Frontal cortex (tissue), 3 donors: ENCODE measurements at regions not wholly inside any gene's neighbourhood (a gene's known extent, or its start where the extent isn't known, plus 50 kb on each side); places are given as distances from the start of the nearest gene placed in this dataset.

Source experiments
- DNase-seq, 2 donors: peaks; one replicate each; pipeline ENCODE4 v3.0.0; 2012; ENCODE audit warnings: low spot score in 2 of 2
- FAIRE-seq: peaks from 2 replicates; lab custom pipeline; 2012; peaks lifted over from hg19 to GRCh38; lab: Jason Lieb, UNC
- donor health status: control.
- donor health status: control.
- donor health status: control.

DNA sequence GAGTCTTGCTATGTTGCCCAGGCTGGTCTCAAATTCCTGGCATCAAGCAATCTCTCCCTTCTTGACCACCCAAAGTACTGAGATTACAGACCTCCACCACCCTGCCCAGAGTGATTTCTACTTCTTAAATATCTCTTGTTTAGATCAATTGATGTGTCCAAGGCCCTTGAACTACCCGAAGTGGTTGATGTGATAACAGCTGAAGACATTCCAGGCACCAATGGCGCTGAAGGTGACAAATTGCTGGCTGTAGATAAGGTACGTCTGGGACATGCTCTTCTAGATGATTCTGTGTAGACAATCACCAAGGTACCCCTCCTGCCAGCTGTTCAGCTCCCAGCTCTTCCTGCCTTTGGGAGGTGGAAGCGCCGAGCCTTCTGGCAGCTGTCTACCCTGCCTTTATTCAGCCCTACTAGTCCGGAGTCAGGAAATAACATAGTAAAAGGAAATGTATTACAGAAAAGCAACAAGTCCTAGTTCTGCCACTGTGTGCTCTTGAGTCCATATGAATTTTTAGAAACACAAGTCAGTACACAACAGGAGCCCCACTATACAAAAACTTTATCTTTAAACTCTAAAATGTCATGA, 61.3 kb upstream of the BZW1 start:
- no peak for DNase-seq
- no peak for FAIRE-seq

GRCh38 chr2:200751786-200752185, 59.9 kb upstream of the BZW1 start:
- DNase-seq, result no peak
- no peak for FAIRE-seq

GRCh38 chr2:200752332-200752731, 59.4 kb upstream of the BZW1 start:
- DNase-seq, result no peak

DNA sequence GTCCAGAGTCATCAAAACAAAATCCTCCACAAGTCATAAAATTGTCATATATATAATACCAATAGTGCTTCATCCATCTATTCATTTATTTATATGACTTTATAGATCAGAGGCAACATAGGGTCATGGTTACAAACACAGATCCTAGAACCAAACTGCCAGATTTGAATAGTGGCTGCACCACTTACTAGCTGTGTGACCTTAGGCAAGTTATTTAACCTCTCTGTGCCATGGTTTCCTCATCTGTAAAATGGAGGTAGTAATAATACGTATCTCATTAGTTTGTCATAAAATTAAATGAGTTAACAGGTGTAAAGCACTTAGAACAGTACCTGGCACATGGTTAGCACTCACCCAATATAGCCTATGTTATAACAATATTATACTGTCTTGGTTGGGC, 58.9 kb upstream of the BZW1 start:
- DNase-seq (no peak), FAIRE-seq (no peak)

More at GRCh38 chr2:200752332-200752731, 59.4 kb upstream of the BZW1 start:
- no peak for FAIRE-seq

DNA sequence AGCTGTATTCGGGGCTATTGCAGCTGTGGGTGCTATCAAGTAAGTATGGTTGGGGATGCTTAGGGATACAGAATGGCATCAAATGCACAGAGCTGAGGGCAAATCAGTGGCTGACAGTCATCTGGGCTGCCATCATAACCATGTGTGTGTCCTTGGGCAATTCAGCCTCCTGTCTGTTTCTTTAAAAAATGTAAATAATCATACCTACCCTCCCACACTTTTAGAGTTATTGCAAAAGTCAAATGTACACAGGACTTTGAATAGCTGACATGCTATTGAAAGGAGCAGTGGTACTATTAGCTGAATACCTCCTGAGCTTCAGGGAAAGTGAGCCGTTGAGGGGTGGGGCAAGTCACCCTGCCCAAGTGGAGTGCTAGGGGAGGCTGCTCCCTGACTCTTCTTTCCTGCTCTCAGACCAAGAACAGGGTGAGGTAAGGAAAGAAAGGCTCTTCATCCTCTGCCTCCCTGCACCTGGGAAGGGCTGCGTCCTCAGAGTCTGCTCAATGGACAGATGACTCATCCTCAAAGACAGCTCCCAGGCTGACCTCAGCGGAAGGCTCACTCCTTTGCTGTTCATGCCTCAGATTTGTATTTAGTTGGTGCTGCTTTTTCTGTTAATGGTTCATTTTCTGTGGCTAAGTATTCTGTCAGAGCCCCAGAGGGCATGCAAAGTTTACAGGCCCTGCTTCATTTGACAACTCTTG, 54.9 kb upstream of the BZW1 start:
- no peak for FAIRE-seq

DNA sequence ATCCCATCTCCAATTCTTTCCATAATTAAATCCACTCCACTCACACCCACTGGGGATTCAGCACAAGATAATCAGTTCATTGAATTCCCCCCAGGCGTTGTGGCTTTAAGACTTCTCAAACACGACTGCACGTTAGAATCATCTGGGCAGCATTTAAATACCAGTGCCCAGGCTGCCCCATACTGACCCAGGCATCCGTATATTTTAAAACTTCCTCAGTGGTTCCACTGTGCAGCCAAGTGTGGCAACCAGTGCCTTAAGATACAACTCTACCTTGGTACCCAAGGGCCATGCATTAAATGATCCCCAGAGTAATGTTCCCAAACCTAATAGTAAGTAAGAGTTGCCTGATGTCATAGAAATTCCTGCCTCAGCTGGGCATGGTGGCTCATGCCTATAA, 54.3 kb upstream of the BZW1 start:
- FAIRE-seq, result no peak
- DNase-seq, result no peak

More for the DNA sequence above, 54.9 kb upstream of the BZW1 start:
- no peak for DNase-seq

DNA sequence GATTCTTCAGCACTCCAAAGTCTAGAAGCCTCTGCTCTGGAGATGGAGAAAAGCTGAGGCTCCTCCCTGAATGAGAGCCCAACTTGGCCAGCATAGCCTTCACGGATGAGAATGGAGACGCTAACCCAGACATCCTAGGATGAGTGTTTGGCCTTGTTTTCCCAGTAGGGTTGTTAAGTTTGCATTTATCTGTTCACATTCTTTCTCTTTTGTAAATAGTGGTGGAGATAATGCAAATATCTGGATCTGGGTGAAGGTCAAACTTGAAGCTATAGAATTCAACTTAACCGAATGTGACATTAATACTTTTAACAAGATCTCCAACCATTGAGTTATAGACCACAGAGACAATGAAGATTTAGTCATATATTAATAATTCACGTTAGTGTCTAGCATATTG, 53.4 kb upstream of the BZW1 start:
- DNase-seq, result no peak
- no peak for FAIRE-seq

DNA sequence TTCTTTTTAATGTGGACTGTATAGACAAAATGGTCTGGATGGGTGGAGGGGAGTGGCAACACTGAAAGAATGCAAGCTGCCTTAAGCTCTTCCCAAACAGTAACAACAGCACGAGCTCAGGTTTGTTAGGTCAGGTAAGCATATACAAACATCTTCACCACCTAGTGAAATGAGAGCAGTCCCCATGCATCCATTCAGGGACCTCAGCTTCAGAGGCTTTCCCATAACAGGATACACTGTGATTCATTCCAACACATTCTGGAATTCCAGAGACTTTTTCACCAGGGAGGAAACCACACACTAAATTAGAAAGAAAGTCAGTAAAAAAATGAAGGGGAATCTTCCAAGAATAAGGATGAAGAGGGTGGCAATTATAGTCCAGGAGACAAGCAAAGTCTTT, 50.4 kb upstream of the BZW1 start:
- FAIRE-seq (no peak), DNase-seq (no peak)
